SJCRH30 (cell line): ENCODE measurements at regions not wholly inside any gene's neighbourhood (a gene's known extent, or its start where the extent isn't known, plus 50 kb on each side); places are given as distances from the start of the nearest gene placed in this dataset.
"Not testable (repeated sequence)": the region's sequence is repeated elsewhere in the genome, so short reads cannot be mapped to it uniquely, and the experiment has no call there.

Experiments
- DNase-seq, 2 experiments: peaks; one replicate each; pipeline ENCODE4 v3.0.0-alpha.2; 2015 to 2020
- H3K27ac ChIP-seq: fragments of 250-450 bp; sonication (Bioruptor Pico); 2 replicates; pipeline ENCODE4 v1.5.1; 2020; ENCODE audit warnings: mild to moderate bottlenecking, moderate library complexity
- H3K27me3 ChIP-seq: fragments of 250-450 bp; sonication (Bioruptor Pico); 2 replicates; pipeline ENCODE4 v1.5.1; 2020; ENCODE audit warnings: mild to moderate bottlenecking, moderate library complexity
- H3K36me3 ChIP-seq: fragments of 250-450 bp; sonication (Bioruptor Pico); 2 replicates; pipeline ENCODE4 v1.5.1; 2020; ENCODE audit warnings: mild to moderate bottlenecking, moderate library complexity
- H3K4me1 ChIP-seq: fragments of 250-450 bp; sonication (Bioruptor Pico); 2 replicates; pipeline ENCODE4 v1.5.1; 2020; ENCODE audit warnings: mild to moderate bottlenecking, moderate library complexity
- H3K4me3 ChIP-seq: fragments of 250-450 bp; sonication (Bioruptor Pico); 2 replicates; pipeline ENCODE4 v1.5.1; 2020; ENCODE audit warnings: mild to moderate bottlenecking, moderate library complexity
- H3K9me3 ChIP-seq: fragments of 250-450 bp; sonication (Bioruptor Pico); replicated peaks from 2 replicates; pipeline ENCODE4 v1.5.1; 2020; ENCODE audit warnings: mild to moderate bottlenecking, moderate library complexity

DNA sequence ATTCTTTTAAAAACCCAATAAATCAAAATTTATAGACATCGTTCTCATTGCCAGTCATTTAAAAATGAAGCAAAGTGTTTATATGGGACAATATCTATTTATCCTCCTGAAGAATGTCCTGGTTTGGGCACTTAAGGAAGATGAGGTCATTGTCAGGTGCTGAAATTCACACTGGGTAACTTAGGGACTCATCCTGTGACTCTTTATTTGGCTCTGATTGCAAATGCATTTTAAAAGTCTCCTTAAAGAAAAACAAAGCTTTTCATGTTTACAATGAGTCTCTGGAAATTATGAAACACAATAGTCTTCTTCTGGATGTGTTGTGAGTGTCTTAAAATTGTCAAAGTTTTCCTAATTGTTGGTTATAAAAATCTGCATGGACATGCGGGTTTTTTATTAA lies 69.5 kb upstream of the GPR158 start:
- no peaks in the 10 kb centered on the region for H3K27me3 ChIP-seq
- no peaks in the 10 kb centered on the region for H3K9me3 ChIP-seq
- no peaks in the 10 kb centered on the region for H3K36me3 ChIP-seq
- H3K4me3 ChIP-seq = no peak overlapping the region
- no peak overlapping the region for H3K27ac ChIP-seq
- H3K4me1 ChIP-seq = no peaks in the 10 kb centered on the region
- no peak for DNase-seq

DNA sequence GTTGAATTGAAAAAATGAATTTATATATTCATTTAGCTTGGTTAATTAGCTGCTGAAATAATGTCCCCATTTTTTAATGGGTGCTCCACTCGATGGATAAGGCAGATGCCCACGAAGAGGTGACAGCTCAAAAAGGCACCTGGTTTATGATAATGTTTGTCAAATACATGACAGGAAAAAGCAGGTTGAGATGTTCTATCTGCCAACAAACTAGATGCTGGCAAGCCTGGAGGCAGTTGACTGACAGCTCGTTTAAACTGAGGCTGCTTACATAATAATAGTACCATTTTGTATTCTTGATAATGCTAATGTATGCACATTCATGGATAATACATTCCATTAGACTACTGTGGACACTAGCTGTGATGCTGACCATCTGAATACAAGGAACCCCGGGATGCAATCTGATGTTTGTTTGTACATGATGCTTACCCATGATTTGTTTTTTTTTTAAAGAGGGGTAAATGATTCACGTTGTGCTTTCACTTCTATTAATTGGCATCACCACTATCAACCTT lies 69.0 kb upstream of the GPR158 start:
- no peaks in the 10 kb centered on the region for H3K27me3 ChIP-seq
- H3K4me1 ChIP-seq = no peaks in the 10 kb centered on the region
- DNase-seq = no peak
- H3K4me3 ChIP-seq = no peak overlapping the region
- no peak overlapping the region for H3K27ac ChIP-seq
- H3K9me3 ChIP-seq = no peaks in the 10 kb centered on the region
- no peaks in the 10 kb centered on the region for H3K36me3 ChIP-seq

DNA sequence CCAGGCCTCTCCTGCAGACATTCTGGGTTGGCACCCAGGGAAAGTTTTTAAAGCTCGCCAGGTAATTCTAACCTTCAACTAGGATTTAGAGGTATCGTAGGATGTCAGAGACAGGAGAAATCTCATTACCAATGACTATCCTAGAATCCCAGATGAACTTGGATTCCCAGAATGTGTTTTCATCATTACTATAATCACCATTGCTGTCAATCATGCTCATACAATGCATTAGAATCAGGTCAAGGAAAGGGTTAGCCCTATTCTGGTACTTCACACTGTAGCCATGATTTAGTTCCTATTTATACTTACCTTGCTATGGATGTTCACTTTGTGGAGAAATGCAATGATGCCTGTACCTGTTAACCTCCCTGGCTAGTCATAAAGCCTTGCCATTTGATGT lies 67.0 kb upstream of the GPR158 start:
- H3K4me1 ChIP-seq = no peaks in the 10 kb centered on the region
- no peaks in the 10 kb centered on the region for H3K36me3 ChIP-seq
- no peak overlapping the region for H3K27ac ChIP-seq
- no peaks in the 10 kb centered on the region for H3K27me3 ChIP-seq
- DNase-seq = no peak
- H3K4me3 ChIP-seq = no peak overlapping the region
- H3K9me3 ChIP-seq = no peaks in the 10 kb centered on the region

DNA sequence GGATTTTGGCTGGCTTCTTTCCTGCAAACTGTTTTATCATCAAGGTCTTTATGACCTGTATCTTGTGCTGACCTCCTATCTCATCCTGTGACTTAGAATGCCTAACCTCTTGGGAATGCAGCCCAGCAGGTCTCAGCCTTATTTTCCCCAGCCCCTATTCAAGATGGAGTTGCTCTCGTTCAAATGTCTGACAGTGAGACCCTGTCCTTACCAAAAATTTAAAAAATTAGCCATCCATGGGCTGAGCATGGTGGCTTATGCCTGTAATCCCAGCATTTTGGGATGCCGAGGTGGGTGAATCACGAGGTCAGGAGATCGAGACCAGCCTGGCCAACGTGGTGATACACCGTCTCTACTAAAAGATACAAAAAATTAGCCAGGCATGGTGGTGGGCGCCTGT lies 64.9 kb upstream of the GPR158 start:
- not testable (repeated sequence) for H3K27me3 ChIP-seq, DNase-seq, H3K9me3 ChIP-seq, H3K27ac ChIP-seq, H3K4me3 ChIP-seq, H3K4me1 ChIP-seq, H3K36me3 ChIP-seq

DNA sequence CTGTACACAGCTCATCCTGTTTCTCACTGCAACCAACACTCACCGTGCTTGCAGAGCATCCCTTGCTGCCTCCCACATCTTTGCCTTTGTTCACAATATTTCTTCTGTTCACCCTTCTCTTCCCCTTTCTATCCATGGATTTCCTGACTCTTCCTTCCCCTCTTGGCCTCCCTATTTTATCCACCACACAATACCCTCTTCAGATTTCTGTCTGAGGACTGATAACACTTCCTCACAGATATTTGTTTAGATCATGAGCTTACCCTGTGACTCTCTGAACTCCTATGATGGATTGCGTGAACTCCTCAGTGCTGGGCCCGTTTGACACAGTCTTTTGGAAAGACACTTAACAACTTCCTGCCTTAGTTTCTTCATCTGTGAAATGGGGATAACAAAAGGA lies 62.8 kb upstream of the GPR158 start:
- Histone ChIP-seq H3K27me3 (no peaks in the 10 kb centered on the region), H3K4me1 (peaks cover 9% of the 10 kb centered on the region; the same call in 1 of the 2 replicates), H3K9me3 (no peaks in the 10 kb centered on the region), H3K36me3 (no peaks in the 10 kb centered on the region), H3K27ac (no peak overlapping the region), H3K4me3 (no peak overlapping the region)
- DNase-seq = no peak

DNA sequence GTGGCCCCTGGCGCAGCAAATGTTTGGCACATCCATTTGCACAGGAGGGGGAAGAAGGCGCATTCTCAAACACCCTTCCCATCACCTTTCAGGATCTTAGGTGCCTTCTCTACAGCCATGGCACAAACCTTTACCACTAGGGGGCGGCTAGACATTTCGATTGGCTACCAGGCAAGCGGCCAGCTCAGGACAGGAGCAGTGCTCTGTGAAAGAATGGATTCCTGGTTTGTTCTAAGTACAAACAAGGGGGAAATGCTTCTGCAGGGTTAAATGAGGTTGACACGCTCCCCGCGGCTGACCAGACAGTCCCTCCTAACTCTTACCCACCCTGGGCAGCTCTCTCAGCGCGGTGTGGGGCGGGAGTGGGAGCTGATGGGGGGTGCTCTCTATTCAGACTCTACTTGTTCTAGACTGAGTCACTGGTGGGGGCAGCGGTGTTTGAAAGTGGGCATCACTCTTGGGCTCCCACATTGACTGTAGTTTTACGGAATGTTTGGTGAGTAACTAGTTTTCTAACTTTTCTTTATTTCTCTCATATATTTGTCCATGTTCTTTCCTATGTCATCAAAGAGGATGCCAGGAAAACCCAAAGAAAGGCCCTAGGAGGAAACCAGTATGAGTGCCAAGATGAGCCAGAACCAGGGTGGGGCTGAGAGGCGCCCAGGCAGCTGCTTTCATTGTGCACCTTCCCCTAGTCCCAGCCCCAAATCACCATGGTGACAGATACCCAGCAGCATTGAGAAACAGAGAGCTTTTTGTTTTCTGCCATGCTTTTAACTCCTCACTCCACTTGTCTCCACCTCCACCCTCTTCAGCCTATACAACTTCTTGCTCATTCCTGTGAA lies 61.4 kb upstream of the GPR158 start:
- Histone ChIP-seq H3K27me3 (0 out of 2 replicates have a peak, but pooled peaks cover 5% of the 10 kb centered on the region), H3K27ac (no peak overlapping the region), H3K9me3 (no peaks in the 10 kb centered on the region), H3K4me3 (no peak overlapping the region), H3K4me1 (peaks cover 9% of the 10 kb centered on the region; the same call in 1 of the 2 replicates), H3K36me3 (no peaks in the 10 kb centered on the region)
- DNase-seq = peak; percentile 82 to 90

DNA sequence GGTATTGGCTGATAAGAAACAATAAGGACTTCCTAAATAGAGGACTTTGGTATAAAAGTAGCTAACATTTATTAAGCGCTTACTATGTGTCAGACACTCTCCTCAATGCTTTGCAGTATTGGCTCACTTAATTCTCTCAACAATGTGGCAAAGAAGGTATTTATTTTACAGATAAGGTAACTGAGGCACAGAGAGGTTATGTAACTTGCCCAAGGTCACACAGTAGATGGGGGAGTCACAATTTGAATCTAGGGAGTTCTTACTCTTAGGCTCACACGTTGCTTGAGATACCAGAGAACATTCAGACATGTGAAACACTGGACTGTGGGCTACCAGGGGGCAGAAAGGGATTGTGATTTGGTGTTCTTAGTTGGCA lies 60.8 kb upstream of the GPR158 start:
- Histone ChIP-seq H3K4me1 (peaks cover 9% of the 10 kb centered on the region; the same call in 1 of the 2 replicates), H3K27me3 (0 out of 2 replicates have a peak, but pooled peaks cover 5% of the 10 kb centered on the region), H3K36me3 (no peaks in the 10 kb centered on the region), H3K27ac (no peak overlapping the region), H3K9me3 (no peaks in the 10 kb centered on the region), H3K4me3 (no peak overlapping the region)
- no peak for DNase-seq

DNA sequence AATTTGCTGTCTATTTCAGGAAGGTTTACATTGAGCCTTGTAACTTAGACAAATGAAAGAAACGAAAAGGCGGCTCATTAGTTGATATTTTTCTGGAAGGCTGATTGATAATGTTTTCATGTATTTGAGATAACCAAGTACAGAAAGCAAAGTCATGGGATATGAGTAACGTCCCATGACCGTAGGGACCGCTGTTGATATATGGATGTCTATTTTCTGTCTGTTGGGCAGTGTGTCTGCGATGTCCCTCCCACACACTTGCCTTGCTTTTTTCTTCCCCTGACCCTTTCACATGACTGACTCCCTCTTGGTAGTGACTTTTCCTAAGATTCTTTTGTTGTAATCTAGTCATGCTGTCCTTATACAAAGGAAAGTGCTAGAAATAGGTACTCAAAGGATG lies 57.0 kb upstream of the GPR158 start:
- no peak overlapping the region for H3K4me3 ChIP-seq
- no peak overlapping the region for H3K27ac ChIP-seq
- H3K27me3 ChIP-seq = 0 out of 2 replicates have a peak, but pooled peaks cover 5% of the 10 kb centered on the region
- H3K9me3 ChIP-seq = 0 out of 2 replicates have a peak, but pooled peaks cover 3% of the 10 kb centered on the region
- no peaks in the 10 kb centered on the region for H3K36me3 ChIP-seq
- H3K4me1 ChIP-seq = peaks cover 9% of the 10 kb centered on the region; the same call in 1 of the 2 replicates
- DNase-seq = no peak

DNA sequence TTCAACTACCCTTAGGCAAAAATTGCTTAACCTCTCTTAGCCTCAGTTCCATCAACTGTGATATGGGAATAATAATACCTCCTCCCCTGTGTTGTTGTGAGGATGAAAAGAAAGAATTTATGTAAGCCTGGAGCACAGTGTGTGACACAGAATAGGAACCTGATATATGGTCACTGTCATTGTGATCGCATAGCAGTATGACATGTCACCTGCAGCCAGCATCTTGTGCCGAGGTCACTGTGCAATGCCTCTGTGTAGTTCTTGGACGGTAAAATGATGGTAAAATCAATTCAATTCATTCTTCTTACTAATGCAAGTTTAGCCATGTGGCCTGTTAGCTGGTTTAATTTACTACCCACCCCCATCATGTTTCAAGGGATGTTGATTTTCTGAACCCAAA lies 54.6 kb upstream of the GPR158 start:
- H3K4me1 ChIP-seq = no peaks in the 10 kb centered on the region; the same call in 1 of the 2 replicates
- DNase-seq = no peak
- H3K27me3 ChIP-seq = 0 out of 2 replicates have a peak, but pooled peaks cover 5% of the 10 kb centered on the region
- H3K4me3 ChIP-seq = no peak overlapping the region
- H3K9me3 ChIP-seq = 0 out of 2 replicates have a peak, but pooled peaks cover 3% of the 10 kb centered on the region
- no peaks in the 10 kb centered on the region for H3K36me3 ChIP-seq
- no peak overlapping the region for H3K27ac ChIP-seq
